ENCODE measurements at regions not wholly inside any gene's neighbourhood (a gene's known extent, or its start where the extent isn't known, plus 50 kb on each side); places are given as distances from the start of the nearest gene placed in this dataset.

GRCh38 chr4:65265526-65265925 is 404.8 kb downstream of the EPHA5 start:
- DNase-seq = no peak

GRCh38 chr4:65259296-65259695 is 411.0 kb downstream of the EPHA5 start:
- TF ChIP-seq CTCF (IDR thresholded peaks at IDR 0.05; ENCODE audit: control extremely low read depth, extremely low read depth) = no peak
- ATAC-seq (ENCODE audit: insufficient read depth, low FRiP score) = no peak
- no peaks in the 10 kb centered on the region for H3K9me3 ChIP-seq (ENCODE audit: control insufficient read depth in 4 of 4, insufficient read depth in 3 of 4, low read length in 3 of 4)
- H3K27ac ChIP-seq (ENCODE audit: low read depth in 1 of 2, low read length in 1 of 2) = no peak overlapping the region
- no peak for DNase-seq
- H3K27me3 ChIP-seq (ENCODE audit: control insufficient read depth in 3 of 3, insufficient read depth in 3 of 3, low read length in 2 of 3) = no peaks in the 10 kb centered on the region
- no peaks in the 10 kb centered on the region for H3K4me1 ChIP-seq (ENCODE audit: control insufficient read depth in 5 of 5, insufficient read depth in 5 of 5, low read length in 5 of 5)
- no peak overlapping the region for H3K9ac ChIP-seq (ENCODE audit: insufficient read depth in 1 of 2, low read length in 2 of 2)
- no peaks in the 10 kb centered on the region for H3K36me3 ChIP-seq (ENCODE audit: control insufficient read depth in 4 of 4, insufficient read depth in 4 of 4, low read length in 4 of 4)
- WGBS, 2 donors = 58 to 63% methylated on average over 3 of the region's 3 CpGs
- H3K4me3 ChIP-seq = no peak overlapping the region

More at GRCh38 chr4:65265526-65265925, 404.8 kb downstream of the EPHA5 start:
- no peak overlapping the region for H3K27ac ChIP-seq (ENCODE audit: low read depth in 1 of 2, low read length in 1 of 2)
- no peaks in the 10 kb centered on the region for H3K9me3 ChIP-seq (ENCODE audit: control insufficient read depth in 4 of 4, insufficient read depth in 3 of 4, low read length in 3 of 4)
- H3K4me1 ChIP-seq (ENCODE audit: control insufficient read depth in 5 of 5, insufficient read depth in 5 of 5, low read length in 5 of 5) = no peaks in the 10 kb centered on the region
- ATAC-seq (ENCODE audit: insufficient read depth, low FRiP score) = no peak
- no peak overlapping the region for H3K9ac ChIP-seq (ENCODE audit: insufficient read depth in 1 of 2, low read length in 2 of 2)
- H3K4me3 ChIP-seq = no peak overlapping the region
- no peaks in the 10 kb centered on the region for H3K27me3 ChIP-seq (ENCODE audit: control insufficient read depth in 3 of 3, insufficient read depth in 3 of 3, low read length in 2 of 3)
- no peak for TF ChIP-seq CTCF (IDR thresholded peaks at IDR 0.05; ENCODE audit: control extremely low read depth, extremely low read depth)
- H3K36me3 ChIP-seq (ENCODE audit: control insufficient read depth in 4 of 4, insufficient read depth in 4 of 4, low read length in 4 of 4) = no peaks in the 10 kb centered on the region

- H3K27ac ChIP-seq (ENCODE audit: low read depth in 1 of 2, low read length in 1 of 2) = no peak overlapping the region
- H3K27me3 ChIP-seq (ENCODE audit: control insufficient read depth in 3 of 3, insufficient read depth in 3 of 3, low read length in 2 of 3) = no peaks in the 10 kb centered on the region
- no peaks in the 10 kb centered on the region for H3K9me3 ChIP-seq (ENCODE audit: control insufficient read depth in 4 of 4, insufficient read depth in 3 of 4, low read length in 3 of 4)
- H3K4me3 ChIP-seq = no peak overlapping the region
- no peak for DNase-seq
- no peaks in the 10 kb centered on the region for H3K4me1 ChIP-seq (ENCODE audit: control insufficient read depth in 5 of 5, insufficient read depth in 5 of 5, low read length in 5 of 5)
- no peak for TF ChIP-seq CTCF (IDR thresholded peaks at IDR 0.05; ENCODE audit: control extremely low read depth, extremely low read depth)
- no peaks in the 10 kb centered on the region for H3K36me3 ChIP-seq (ENCODE audit: control insufficient read depth in 4 of 4, insufficient read depth in 4 of 4, low read length in 4 of 4)
- no peak for ATAC-seq (ENCODE audit: insufficient read depth, low FRiP score)
- WGBS, 2 donors = 94 to 96% methylated on average over 2 of the region's 2 CpGs
- H3K9ac ChIP-seq (ENCODE audit: insufficient read depth in 1 of 2, low read length in 2 of 2) = no peak overlapping the region
Observed at GRCh38 chr4:65250916-65251315, 419.4 kb downstream of the EPHA5 start.

DNA sequence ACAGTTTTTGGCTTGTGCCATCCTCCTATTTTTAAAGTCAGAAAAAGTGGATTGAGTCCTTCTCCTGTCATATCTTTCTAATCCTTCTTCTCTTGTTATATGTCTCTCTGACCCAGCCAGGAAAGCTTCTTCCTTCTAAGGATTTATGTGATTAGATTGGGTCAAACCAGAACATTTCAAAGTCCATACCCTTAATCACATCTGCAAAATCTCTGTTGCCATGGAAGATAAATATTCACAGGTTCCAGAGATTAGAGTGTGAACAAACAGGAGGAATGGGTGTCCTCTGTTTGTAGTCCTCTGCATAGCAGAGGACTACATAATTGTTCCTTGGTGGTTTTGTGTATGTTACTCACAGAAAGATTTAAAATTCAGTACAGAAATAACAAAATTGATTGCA is 421.2 kb downstream of the EPHA5 start:
- no peaks in the 10 kb centered on the region for H3K4me1 ChIP-seq (ENCODE audit: control insufficient read depth in 5 of 5, insufficient read depth in 5 of 5, low read length in 5 of 5)
- DNase-seq = no peak
- no peak for ATAC-seq (ENCODE audit: insufficient read depth, low FRiP score)
- H3K9me3 ChIP-seq (ENCODE audit: control insufficient read depth in 4 of 4, insufficient read depth in 3 of 4, low read length in 3 of 4) = no peaks in the 10 kb centered on the region
- TF ChIP-seq CTCF (IDR thresholded peaks at IDR 0.05; ENCODE audit: control extremely low read depth, extremely low read depth) = no peak
- H3K27ac ChIP-seq (ENCODE audit: low read depth in 1 of 2, low read length in 1 of 2) = no peak overlapping the region
- no peaks in the 10 kb centered on the region for H3K27me3 ChIP-seq (ENCODE audit: control insufficient read depth in 3 of 3, insufficient read depth in 3 of 3, low read length in 2 of 3)
- H3K4me3 ChIP-seq = no peak overlapping the region
- no peaks in the 10 kb centered on the region for H3K36me3 ChIP-seq (ENCODE audit: control insufficient read depth in 4 of 4, insufficient read depth in 4 of 4, low read length in 4 of 4)
- H3K9ac ChIP-seq (ENCODE audit: insufficient read depth in 1 of 2, low read length in 2 of 2) = no peak overlapping the region
